ENCODE measurements at regions not wholly inside any gene's neighbourhood (a gene's known extent, or its start where the extent isn't known, plus 50 kb on each side); places are given as distances from the start of the nearest gene placed in this dataset.

GRCh38 chr5:71907001-71907588, 188.0 kb downstream of the CARTPT start:
- H3K27ac ChIP-seq (ENCODE audit: low read depth in 1 of 2, low read length in 2 of 2): no peak overlapping the region
- no peak overlapping the region for H3K4me3 ChIP-seq (ENCODE audit: low read depth in 1 of 3, low read length in 3 of 3)
- H3K36me3 ChIP-seq (ENCODE audit: control insufficient read depth in 4 of 4, insufficient read depth in 3 of 4, low read depth in 1 of 4, low read length in 3 of 4): no peaks in the 10 kb centered on the region
- WGBS: 85% methylated on average over 3 of the region's 3 CpGs
- H3K4me1 ChIP-seq (ENCODE audit: control insufficient read depth in 4 of 4, insufficient read depth in 4 of 4, low read length in 3 of 4): peaks cover 0 to 4% (median 1%) of the 10 kb centered on the region in 4 donors
- no peaks in the 10 kb centered on the region for H3K27me3 ChIP-seq (ENCODE audit: control insufficient read depth in 4 of 4, insufficient read depth in 4 of 4, low read length in 3 of 4)
- no peaks in the 10 kb centered on the region for H3K9me3 ChIP-seq (ENCODE audit: control insufficient read depth in 4 of 4, low read length in 3 of 4)
- no peak overlapping the region for H3K9ac ChIP-seq (ENCODE audit: low read depth in 1 of 2, low read length in 2 of 2)
- no peak for TF ChIP-seq TAF1 (conservative IDR thresholded peaks at IDR 0.05)
- no peak for TF ChIP-seq JUND (IDR thresholded peaks at IDR 0.05)
- TF ChIP-seq CTCF (IDR thresholded peaks at IDR 0.05; ENCODE audit: low read depth, low read length, missing input control): no peak
- TF ChIP-seq ATF3 (IDR thresholded peaks at IDR 0.05): no peak
- no peak for TF ChIP-seq ZBTB33 (IDR thresholded peaks at IDR 0.05)
- no peak for TF ChIP-seq FOXA2 (IDR thresholded peaks at IDR 0.05)
- no peak for DNase-seq (ENCODE audit: low spot score)

GRCh38 chr5:71907608-71908145, 188.6 kb downstream of the CARTPT start:
- Histone ChIP-seq H3K27me3 (ENCODE audit: control insufficient read depth in 4 of 4, insufficient read depth in 4 of 4, low read length in 3 of 4) (no peaks in the 10 kb centered on the region), H3K4me3 (ENCODE audit: low read depth in 1 of 3, low read length in 3 of 3) (no peak overlapping the region), H3K36me3 (ENCODE audit: control insufficient read depth in 4 of 4, insufficient read depth in 3 of 4, low read depth in 1 of 4, low read length in 3 of 4) (no peaks in the 10 kb centered on the region), H3K4me1 (ENCODE audit: control insufficient read depth in 4 of 4, insufficient read depth in 4 of 4, low read length in 3 of 4) (peaks cover 0 to 4% (median 1%) of the 10 kb centered on the region in 4 donors), H3K27ac (ENCODE audit: low read depth in 1 of 2, low read length in 2 of 2) (no peak overlapping the region), H3K9me3 (ENCODE audit: control insufficient read depth in 4 of 4, low read length in 3 of 4) (no peaks in the 10 kb centered on the region), H3K9ac (ENCODE audit: low read depth in 1 of 2, low read length in 2 of 2) (no peak overlapping the region)
- DNase-seq (ENCODE audit: low spot score): no peak
- 67% methylated on average over 4 of the region's 4 CpGs for WGBS
- no peak for TF ChIP-seq EGR1 (IDR thresholded peaks at IDR 0.05; ENCODE audit: low read depth in 2 of 2)

- no peak overlapping the region for H3K27ac ChIP-seq (ENCODE audit: low read depth in 1 of 2, low read length in 2 of 2)
- H3K36me3 ChIP-seq (ENCODE audit: control insufficient read depth in 4 of 4, insufficient read depth in 3 of 4, low read depth in 1 of 4, low read length in 3 of 4): no peaks in the 10 kb centered on the region
- no peak overlapping the region for H3K4me3 ChIP-seq (ENCODE audit: low read depth in 1 of 3, low read length in 3 of 3)
- H3K4me1 ChIP-seq (ENCODE audit: control insufficient read depth in 4 of 4, insufficient read depth in 4 of 4, low read length in 3 of 4): peaks cover 0 to 4% (median 1%) of the 10 kb centered on the region in 4 donors
- no peak overlapping the region for H3K9ac ChIP-seq (ENCODE audit: low read depth in 1 of 2, low read length in 2 of 2)
- no peak for DNase-seq (ENCODE audit: low spot score)
- TF ChIP-seq ATF3 (IDR thresholded peaks at IDR 0.05) (no peak), NR2F2 (IDR thresholded peaks at IDR 0.05) (no peak), SP1 (IDR thresholded peaks at IDR 0.05) (no peak), TAF1 (conservative IDR thresholded peaks at IDR 0.05) (no peak), RXRA (IDR thresholded peaks at IDR 0.05) (no peak), RAD21 (IDR thresholded peaks at IDR 0.05) (no peak), GABPA (IDR thresholded peaks at IDR 0.05 in 1 of 2, conservative IDR thresholded peaks at IDR 0.05 in 1 of 2) (no peak), ZBTB33 (IDR thresholded peaks at IDR 0.05) (no peak), REST (IDR thresholded peaks at IDR 0.05) (no peak), HNF4G (IDR thresholded peaks at IDR 0.05) (no peak), FOXA2 (IDR thresholded peaks at IDR 0.05) (no peak), YY1 (IDR thresholded peaks at IDR 0.05) (no peak), EGR1 (IDR thresholded peaks at IDR 0.05; ENCODE audit: low read depth in 2 of 2) (no peak)
- H3K9me3 ChIP-seq (ENCODE audit: control insufficient read depth in 4 of 4, low read length in 3 of 4): no peaks in the 10 kb centered on the region
- no peaks in the 10 kb centered on the region for H3K27me3 ChIP-seq (ENCODE audit: control insufficient read depth in 4 of 4, insufficient read depth in 4 of 4, low read length in 3 of 4)
- 82% methylated on average over 3 of the region's 3 CpGs for WGBS
These were observed 191.7 kb downstream of the CARTPT start for GRCh38 chr5:71910741-71911140.
